HepG2 (cell line): ENCODE measurements at regions not wholly inside any gene's neighbourhood (a gene's known extent, or its start where the extent isn't known, plus 50 kb on each side); places are given as distances from the start of the nearest gene placed in this dataset.

ENCODE experiments used
- EZH2 ChIP-seq: conservative IDR thresholded peaks from 2 replicates; pipeline ENCODE4 v1.6.1; 2012; ENCODE audit warnings: mild to moderate bottlenecking, low read depth, low read length, moderate library complexity
- PAF1 ChIP-seq: IDR thresholded peaks from 2 replicates; pipeline ENCODE4 v1.6.1; 2016; ENCODE audit warnings: missing genetic modification reagents, missing compliant biosample characterization
- POLR2A ChIP-seq, 2 experiments: IDR thresholded peaks; 2 replicates each; pipeline ENCODE4 v1.6.1; 2011; ENCODE audit warnings: low read depth in 2 of 2, low read length in 2 of 2, mild to moderate bottlenecking in 1 of 2, moderate library complexity in 1 of 2; ENCODE audit not compliant: insufficient read depth in 1 of 2
- SALL2 ChIP-seq: sonication (generic); formaldehyde crosslinking; IDR thresholded peaks from 2 replicates; pipeline ENCODE4 v1.8.1; 2023; ENCODE audit warnings: mild to moderate bottlenecking, missing genetic modification reagents, inconsistent platforms
- SMC3 ChIP-seq: IDR thresholded peaks from 2 replicates; pipeline ENCODE4 v1.6.1; 2011; ENCODE audit warnings: low read length, improper control_type of control experiment
- ZNF570 ChIP-seq: sonication (generic); formaldehyde crosslinking; IDR thresholded peaks from 2 replicates; pipeline ENCODE4 v1.4.0; 2020; ENCODE audit warnings: mild to moderate bottlenecking, missing genetic modification reagents, borderline replicate concordance
- TF ChIP-seq, protein P1 (sequence below): sonication (generic); formaldehyde crosslinking; IDR thresholded peaks from 2 replicates; pipeline ENCODE4 v1.4.0; 2020; ENCODE audit warnings: missing genetic modification reagents
- TF ChIP-seq, protein P2 (sequence below): sonication (generic); formaldehyde crosslinking; IDR thresholded peaks from 2 replicates; pipeline ENCODE4 v1.5.0; 2020; ENCODE audit warnings: mild to moderate bottlenecking, missing genetic modification reagents, moderate library complexity
- TF ChIP-seq, protein P3 (sequence below), 2 experiments: sonication (generic) in 1 of 2; formaldehyde crosslinking in 1 of 2; IDR thresholded peaks; 2 replicates each; pipeline versions ENCODE4 v1.6.1 to v1.9.0; 2014 to 2022; ENCODE audit warnings: antibody characterized with exemption in 1 of 2, borderline replicate concordance in 1 of 2, inconsistent platforms in 1 of 2, low read depth in 1 of 2, missing genetic modification reagents in 1 of 2

DNA sequence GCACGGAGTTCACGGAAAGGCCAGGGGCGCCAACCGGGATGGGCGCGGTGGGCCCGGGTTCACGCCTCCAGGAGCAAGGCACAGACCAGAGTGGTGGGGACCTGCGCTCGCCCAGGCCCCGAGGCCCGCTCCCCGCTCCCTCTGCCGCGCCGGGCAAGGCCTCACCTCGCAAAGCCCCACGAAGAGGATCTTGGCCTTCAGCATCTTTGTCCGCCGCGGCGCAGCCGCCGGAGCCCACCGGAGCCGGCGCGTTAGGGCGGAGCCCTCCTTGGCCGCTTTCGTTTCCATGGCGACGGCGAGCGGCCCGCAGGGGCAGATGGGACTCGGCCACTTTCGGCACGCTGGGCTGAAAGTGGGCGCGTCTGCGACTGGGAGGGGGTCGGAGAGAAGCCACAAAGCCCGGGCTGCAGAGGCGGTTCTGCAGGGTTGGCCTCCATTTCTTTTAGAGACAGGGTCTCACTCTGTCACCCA, 944.4 kb upstream of the ZNF722 start:
- TF ChIP-seq ZNF570 (CRISPR knock-in tag): no peak
- no peak for TF ChIP-seq POLR2A (IDR thresholded peaks at IDR 0.05; ENCODE audit: insufficient read depth in 1 of 2, low read depth in 2 of 2, low read length in 2 of 2)
- TF ChIP-seq, protein P1, sequence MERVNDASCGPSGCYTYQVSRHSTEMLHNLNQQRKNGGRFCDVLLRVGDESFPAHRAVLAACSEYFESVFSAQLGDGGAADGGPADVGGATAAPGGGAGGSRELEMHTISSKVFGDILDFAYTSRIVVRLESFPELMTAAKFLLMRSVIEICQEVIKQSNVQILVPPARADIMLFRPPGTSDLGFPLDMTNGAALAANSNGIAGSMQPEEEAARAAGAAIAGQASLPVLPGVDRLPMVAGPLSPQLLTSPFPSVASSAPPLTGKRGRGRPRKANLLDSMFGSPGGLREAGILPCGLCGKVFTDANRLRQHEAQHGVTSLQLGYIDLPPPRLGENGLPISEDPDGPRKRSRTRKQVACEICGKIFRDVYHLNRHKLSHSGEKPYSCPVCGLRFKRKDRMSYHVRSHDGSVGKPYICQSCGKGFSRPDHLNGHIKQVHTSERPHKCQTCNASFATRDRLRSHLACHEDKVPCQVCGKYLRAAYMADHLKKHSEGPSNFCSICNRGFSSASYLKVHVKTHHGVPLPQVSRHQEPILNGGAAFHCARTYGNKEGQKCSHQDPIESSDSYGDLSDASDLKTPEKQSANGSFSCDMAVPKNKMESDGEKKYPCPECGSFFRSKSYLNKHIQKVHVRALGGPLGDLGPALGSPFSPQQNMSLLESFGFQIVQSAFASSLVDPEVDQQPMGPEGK (CRISPR knock-in tag): no peak
- no peak for TF ChIP-seq PAF1
- TF ChIP-seq SALL2 (CRISPR knock-in tag): no peak
- TF ChIP-seq SMC3: no peak
- TF ChIP-seq EZH2: no peak
- TF ChIP-seq, protein P2, sequence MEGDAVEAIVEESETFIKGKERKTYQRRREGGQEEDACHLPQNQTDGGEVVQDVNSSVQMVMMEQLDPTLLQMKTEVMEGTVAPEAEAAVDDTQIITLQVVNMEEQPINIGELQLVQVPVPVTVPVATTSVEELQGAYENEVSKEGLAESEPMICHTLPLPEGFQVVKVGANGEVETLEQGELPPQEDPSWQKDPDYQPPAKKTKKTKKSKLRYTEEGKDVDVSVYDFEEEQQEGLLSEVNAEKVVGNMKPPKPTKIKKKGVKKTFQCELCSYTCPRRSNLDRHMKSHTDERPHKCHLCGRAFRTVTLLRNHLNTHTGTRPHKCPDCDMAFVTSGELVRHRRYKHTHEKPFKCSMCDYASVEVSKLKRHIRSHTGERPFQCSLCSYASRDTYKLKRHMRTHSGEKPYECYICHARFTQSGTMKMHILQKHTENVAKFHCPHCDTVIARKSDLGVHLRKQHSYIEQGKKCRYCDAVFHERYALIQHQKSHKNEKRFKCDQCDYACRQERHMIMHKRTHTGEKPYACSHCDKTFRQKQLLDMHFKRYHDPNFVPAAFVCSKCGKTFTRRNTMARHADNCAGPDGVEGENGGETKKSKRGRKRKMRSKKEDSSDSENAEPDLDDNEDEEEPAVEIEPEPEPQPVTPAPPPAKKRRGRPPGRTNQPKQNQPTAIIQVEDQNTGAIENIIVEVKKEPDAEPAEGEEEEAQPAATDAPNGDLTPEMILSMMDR: no peak
- TF ChIP-seq, protein P3, sequence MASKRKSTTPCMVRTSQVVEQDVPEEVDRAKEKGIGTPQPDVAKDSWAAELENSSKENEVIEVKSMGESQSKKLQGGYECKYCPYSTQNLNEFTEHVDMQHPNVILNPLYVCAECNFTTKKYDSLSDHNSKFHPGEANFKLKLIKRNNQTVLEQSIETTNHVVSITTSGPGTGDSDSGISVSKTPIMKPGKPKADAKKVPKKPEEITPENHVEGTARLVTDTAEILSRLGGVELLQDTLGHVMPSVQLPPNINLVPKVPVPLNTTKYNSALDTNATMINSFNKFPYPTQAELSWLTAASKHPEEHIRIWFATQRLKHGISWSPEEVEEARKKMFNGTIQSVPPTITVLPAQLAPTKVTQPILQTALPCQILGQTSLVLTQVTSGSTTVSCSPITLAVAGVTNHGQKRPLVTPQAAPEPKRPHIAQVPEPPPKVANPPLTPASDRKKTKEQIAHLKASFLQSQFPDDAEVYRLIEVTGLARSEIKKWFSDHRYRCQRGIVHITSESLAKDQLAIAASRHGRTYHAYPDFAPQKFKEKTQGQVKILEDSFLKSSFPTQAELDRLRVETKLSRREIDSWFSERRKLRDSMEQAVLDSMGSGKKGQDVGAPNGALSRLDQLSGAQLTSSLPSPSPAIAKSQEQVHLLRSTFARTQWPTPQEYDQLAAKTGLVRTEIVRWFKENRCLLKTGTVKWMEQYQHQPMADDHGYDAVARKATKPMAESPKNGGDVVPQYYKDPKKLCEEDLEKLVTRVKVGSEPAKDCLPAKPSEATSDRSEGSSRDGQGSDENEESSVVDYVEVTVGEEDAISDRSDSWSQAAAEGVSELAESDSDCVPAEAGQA (IDR thresholded peaks at IDR 0.05; ENCODE audit: low read depth): no peak
- TF ChIP-seq, protein P3 (CRISPR knock-in tag; IDR thresholded peaks at IDR 0.05; ENCODE audit: borderline replicate concordance): no peak
